ENCODE measurements at regions not wholly inside any gene's neighbourhood (a gene's known extent, or its start where the extent isn't known, plus 50 kb on each side); places are given as distances from the start of the nearest gene placed in this dataset.

GRCh38 chrX:9087271-9088040 lies 53.5 kb upstream of the FAM9B start:
- DNase-seq (ENCODE audit: low read depth): no peak

GRCh38 chrX:9088896-9089295 lies 55.0 kb upstream of the FAM9B start:
- no peak for DNase-seq (ENCODE audit: low read depth)

- DNase-seq (ENCODE audit: low read depth): no peak
Observed at GRCh38 chrX:9090766-9091165, 56.8 kb upstream of the FAM9B start.

GRCh38 chrX:9091258-9091657 lies 57.3 kb upstream of the FAM9B start:
- DNase-seq (ENCODE audit: low read depth): no peak

- no peak for DNase-seq (ENCODE audit: low read depth)
Observed at GRCh38 chrX:9102956-9103355, 69.0 kb upstream of the FAM9B start.

GRCh38 chrX:9108054-9108453 lies 74.1 kb upstream of the FAM9B start:
- no peak for DNase-seq (ENCODE audit: low read depth)

- no peak for DNase-seq (ENCODE audit: low read depth)
Observed at GRCh38 chrX:9110808-9111207, 76.9 kb upstream of the FAM9B start.

GRCh38 chrX:9114245-9114644 lies 80.3 kb upstream of the FAM9B start:
- no peak for DNase-seq (ENCODE audit: low read depth)

GRCh38 chrX:9117851-9118250 lies 83.9 kb upstream of the FAM9B start:
- no peak for DNase-seq (ENCODE audit: low read depth)

- DNase-seq (ENCODE audit: low read depth): no peak
Observed at GRCh38 chrX:9122519-9123245, 88.8 kb upstream of the FAM9B start.

GRCh38 chrX:9127986-9128385 lies 94.1 kb upstream of the FAM9B start:
- no peak for DNase-seq (ENCODE audit: low read depth)

GRCh38 chrX:9130031-9130430 lies 96.1 kb upstream of the FAM9B start:
- no peak for DNase-seq (ENCODE audit: low read depth)

- no peak for DNase-seq (ENCODE audit: low read depth)
Observed at GRCh38 chrX:9131066-9131465, 97.1 kb upstream of the FAM9B start.

GRCh38 chrX:9132036-9132638 lies 98.2 kb upstream of the FAM9B start:
- no peak for DNase-seq (ENCODE audit: low read depth)

GRCh38 chrX:9133426-9133825 lies 99.5 kb upstream of the FAM9B start:
- no peak for DNase-seq (ENCODE audit: low read depth)

GRCh38 chrX:9134366-9134765 lies 100.4 kb upstream of the FAM9B start:
- no peak for DNase-seq (ENCODE audit: low read depth)

GRCh38 chrX:9135901-9136510 lies 102.1 kb upstream of the FAM9B start:
- DNase-seq (ENCODE audit: low read depth): no peak

GRCh38 chrX:9137152-9137551 lies 103.2 kb upstream of the FAM9B start:
- no peak for DNase-seq (ENCODE audit: low read depth)

- no peak for DNase-seq (ENCODE audit: low read depth)
Observed at GRCh38 chrX:9141496-9141895, 107.6 kb upstream of the FAM9B start.

- no peak for DNase-seq (ENCODE audit: low read depth)
Observed at GRCh38 chrX:9144701-9145241, 110.8 kb upstream of the FAM9B start.

GRCh38 chrX:9146657-9147056 lies 112.7 kb upstream of the FAM9B start:
- DNase-seq (ENCODE audit: low read depth): no peak

- no peak for DNase-seq (ENCODE audit: low read depth)
Observed at GRCh38 chrX:9147086-9147485, 113.2 kb upstream of the FAM9B start.

- no peak for DNase-seq (ENCODE audit: low read depth)
Observed at GRCh38 chrX:9147726-9148125, 113.8 kb upstream of the FAM9B start.

Data from activated T-helper 1 cell treated with Interleukin-2 at 50 U/mL for 16 hours (primary cell).